Umbilical cord (tissue), 1 donor: ENCODE measurements at regions not wholly inside any gene's neighbourhood (a gene's known extent, or its start where the extent isn't known, plus 50 kb on each side); places are given as distances from the start of the nearest gene placed in this dataset.

Source experiments
- DNase-seq: peaks from one replicate; pipeline ENCODE4 v3.0.0-alpha.2; 2015; ENCODE audit warnings: low spot score

DNA sequence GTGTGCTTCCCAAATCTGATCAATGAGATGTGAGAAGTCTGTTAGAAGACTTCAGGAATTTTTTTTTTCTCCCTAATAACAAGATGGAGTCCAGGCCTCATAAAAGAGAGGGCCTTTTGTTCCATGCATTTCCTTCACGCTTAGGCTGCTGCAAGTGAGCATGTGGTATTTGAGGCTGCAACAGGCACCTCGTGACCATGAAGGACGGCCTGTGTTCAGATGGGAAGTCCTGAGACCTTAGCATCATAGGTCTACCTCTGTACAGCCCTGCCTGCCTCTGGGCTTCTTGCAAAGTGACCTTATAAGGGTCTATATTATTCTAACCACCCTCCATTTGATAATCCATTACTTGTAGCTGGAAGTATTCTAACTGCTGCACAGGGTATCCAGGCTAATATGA is 86.6 kb downstream of the BOD1 start:
- DNase-seq: no peak

DNA sequence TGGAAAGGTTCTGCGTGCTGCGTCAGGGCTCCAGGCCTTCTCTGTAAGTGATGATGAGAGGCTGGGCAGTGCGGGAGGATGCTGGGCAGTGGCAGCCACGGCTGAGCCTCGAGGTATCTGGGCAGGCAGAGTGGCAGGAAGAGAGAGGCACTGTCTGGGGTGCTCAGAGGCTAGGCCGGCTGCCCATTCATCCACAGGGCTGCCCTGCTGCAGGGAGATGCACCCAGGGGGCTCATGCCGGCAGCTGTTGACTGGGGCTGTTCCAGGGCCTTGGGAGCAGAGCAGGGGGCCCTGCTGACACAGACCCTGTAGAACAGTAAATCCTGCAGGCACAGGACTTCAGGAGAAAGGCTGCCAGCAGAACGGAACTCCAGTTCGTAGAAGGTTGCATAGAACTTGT is 88.8 kb downstream of the BOD1 start:
- DNase-seq: no peak

DNA sequence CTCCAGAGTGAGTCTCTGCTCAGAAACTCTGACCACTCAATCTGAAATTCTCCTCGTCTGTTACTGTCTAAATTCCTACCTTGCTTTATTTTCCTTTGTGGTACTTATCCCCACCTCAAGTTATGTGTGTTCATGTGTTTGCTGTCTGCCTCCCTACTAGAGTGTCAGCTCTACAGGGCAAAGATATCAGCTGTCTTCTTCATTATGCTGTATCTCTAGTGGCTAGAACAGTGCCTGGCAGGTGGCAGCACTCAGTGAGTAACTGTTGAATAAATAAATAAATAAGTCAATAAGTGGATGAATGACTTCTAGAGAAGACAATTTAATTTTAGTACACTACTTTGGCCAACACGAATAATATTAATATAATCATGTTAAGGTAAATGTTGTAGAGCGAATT is 92.3 kb downstream of the BOD1 start:
- no peak for DNase-seq

DNA sequence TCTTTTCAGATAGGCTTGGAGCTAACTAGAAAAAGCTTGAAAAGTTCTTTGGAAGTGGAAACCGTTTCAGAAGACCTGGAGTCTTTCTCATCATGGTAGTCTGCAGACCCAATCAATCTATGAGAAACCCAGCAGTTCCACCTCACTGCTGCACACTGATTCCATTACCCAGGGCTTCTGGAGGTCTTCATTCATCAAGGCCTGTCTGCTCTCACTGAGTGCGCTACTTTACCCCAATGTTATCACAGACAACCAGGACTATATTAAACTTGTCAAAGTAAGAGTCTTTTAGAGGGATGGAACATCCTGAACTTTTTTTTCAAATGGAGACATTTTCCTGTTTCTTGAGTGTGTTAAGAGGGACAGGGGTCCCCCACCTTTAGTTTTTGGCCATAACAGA is 93.1 kb downstream of the BOD1 start:
- no peak for DNase-seq

DNA sequence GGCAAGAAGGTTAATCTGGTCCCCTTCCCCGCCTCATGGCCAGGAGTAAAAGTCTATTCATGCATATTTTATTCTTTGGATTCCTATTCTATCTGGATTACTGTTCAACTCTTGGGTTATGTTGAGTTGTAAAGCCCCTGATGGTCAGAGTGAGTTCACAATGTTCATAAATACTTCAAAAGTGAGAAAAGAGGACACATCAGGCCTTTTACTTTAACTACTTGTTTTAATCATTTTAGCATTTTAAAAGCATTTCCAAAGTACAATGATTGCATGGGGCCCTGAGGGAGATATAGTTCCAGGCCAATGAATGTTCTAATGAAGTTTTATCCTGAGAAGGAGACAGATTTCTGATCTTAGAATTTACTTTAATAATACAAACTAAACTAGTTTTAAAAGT is 93.9 kb downstream of the BOD1 start:
- DNase-seq: no peak

DNA sequence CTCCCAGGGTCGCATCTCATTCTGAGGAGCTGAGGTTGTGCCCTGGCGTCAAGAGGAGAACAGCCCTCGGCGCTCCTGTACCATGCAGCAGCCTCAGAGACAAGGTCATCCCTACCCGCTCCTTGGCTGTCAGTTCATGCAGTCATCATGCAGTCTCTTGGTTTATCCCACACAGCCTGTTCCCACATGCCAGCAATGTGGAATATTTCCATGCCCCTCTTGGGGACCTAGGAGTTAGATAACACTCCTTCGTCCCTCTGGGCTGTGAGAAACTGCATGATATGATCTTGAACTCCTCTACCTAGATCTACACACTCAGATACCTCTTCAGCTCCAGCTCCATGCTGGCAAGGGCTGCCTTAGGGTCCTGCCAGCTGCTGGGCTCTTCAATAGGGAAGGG is 97.6 kb downstream of the BOD1 start:
- DNase-seq: no peak

DNA sequence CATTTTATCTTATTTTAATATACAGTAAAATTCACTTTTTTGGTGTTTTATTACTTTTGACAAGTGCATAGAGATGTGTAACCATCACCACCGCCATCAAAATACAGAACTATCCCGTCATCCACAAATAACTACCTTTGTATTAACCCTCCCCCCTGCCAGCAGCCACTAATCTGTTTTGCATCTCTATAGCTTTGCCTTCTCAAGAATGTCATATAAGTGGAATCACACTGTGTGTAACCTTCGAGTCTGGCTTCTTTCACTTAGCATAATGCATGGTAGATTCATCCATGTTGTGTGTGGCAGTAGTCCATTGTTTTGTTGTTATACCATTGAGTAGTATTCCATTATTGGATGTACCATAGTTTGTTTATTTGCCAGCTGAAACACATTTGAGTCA is 98.8 kb downstream of the BOD1 start:
- no peak for DNase-seq

DNA sequence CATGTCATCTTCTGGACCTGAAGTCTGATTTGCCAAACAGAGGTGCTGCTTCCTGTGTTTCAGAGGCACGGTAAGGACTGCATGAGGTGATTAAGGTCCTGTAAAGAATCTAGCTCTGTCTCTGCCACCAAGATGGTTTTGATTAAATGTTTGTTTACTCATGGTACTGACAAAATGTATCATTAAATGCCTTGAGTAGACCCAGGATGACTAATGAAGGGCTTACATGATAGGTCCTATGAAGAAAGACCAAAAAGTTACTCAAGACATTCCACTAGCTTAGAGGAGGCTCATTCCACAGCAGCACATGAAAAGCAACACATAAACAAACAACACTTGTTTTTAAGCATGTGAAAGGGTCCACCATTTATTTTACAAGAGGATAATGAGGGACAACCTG is 100.9 kb downstream of the BOD1 start:
- DNase-seq: no peak

DNA sequence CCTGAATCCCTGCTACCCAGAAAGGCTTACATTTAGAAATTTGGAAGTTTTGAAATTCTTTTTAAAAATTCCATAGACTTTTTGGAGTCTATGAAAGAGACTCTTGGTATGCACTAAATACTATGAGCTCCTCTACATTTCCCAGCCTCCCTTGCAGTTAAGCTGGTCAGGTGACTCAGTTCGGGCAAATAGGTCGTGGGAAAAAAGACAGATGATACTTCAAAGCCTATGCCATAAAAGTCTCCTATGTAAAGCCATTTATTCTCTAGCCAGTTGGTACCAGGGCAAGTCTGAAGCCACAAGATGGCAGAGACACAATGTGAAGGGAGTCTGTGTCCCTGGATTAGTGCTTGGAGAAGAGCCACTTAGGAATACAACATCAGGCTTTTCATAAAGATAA is 101.8 kb downstream of the BOD1 start:
- DNase-seq: no peak

DNA sequence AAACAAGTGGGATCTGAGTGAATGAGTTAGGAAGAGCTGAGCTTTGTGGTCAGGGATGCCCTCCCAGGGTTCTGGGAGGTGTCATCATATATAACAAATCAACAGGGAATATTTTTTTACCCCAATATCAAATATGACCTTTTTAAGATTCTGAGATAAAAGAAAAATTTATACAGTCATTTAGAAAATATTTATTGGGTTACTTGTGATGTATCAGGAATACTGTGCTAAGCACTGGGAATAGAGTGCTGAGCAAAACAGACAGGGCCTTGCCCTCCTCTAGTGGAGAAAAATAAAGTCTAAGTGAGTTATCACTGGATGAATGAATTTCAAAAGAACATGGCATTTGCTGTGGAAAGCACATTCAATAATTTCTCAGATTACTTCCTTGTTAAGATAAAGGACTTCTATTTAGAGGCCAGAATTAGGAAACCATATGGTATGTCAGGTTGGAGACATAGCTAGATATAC is 102.9 kb downstream of the BOD1 start:
- peak; percentile 48 for DNase-seq

DNA sequence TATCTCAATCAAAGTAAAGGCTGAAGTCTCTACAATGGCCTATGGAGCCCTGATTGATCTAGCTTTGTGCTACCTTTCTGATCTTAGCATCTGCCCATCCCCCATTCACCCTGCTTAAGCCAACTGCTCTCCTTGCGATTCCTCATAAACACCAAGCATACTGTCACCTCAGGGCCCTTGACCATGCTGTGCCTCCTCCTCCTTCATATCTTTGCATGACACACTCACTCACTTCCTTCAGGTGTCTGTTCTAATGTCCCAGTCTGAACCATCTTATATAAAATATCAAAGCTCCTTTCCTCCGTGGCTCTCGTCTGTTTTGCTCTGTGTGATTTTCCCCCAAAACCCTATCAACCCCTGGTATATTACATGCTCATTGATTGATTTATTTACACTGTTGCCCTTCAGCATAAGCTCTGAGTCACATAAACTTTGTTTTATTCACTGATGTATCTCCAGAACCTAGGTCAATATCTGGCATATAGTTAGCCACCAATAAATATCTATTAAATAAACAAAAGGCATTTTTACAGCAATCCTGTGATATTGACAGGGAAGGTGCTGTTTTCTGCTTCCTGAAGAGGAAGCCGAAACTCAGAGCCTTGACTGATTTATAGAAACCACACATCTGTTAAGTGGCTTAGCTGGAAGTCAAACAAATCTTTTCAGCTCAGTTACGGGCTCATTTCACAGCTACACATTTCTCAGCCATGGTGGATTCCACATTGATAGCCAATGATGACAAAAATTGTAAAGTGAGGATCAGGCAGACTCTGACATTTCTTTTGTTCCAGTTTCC is 103.6 kb downstream of the BOD1 start:
- DNase-seq: no peak

DNA sequence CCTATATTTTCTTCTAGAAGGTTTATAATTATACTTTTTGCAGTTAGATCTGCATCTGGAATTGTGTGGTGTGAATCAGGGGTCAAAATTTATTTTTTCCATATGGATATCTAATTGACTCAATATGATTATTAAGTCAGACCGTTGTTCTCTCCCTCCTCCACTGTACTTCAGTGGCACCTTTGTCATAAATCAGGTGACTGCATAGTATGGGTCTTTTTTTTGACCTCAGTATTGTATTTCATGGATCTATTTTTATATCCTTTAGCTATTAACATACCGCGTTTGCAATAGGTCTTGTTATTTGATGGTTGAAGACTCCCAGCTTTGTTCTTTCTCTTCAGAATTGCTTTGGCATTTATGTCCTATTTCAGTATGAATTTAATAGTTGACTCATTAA is 107.4 kb downstream of the BOD1 start:
- no peak for DNase-seq

DNA sequence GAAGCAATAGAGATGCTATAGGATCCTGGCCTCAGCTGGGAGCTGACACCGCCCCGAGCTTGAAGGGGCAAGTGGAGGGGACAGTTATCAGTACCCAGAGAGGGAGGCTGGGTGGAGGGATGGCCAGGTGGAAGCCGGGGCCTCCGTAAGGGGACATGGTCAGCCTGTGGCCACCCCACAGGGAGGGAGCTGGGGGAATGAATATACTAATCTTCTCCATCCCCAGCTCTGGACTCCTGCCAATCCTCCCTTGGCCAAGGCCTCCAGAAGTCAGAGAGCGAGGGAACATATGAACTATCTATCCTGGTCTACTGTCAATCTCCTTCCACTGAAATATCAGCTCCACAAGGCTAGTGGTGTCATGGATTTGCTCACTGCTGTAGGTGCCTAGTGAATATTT is 109.3 kb downstream of the BOD1 start:
- DNase-seq: no peak

DNA sequence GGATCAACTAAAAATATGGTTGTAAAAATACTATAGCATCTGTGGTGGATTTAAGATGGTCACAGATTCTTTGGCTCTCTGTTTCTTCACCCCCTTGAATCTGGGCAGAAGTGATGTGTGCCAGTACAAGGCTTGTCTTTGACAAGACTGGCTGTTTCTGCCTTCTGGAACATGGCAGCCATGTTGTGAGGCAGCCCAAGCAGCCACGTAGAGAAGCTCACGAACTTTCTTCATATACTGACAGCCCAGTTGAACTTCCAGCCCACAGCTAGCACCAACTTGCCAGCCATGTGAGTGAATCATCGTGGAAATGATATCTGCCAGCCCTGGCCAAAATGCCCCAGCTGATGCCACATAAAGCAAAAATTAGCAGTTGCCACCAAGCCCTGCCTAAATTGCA is 110.8 kb downstream of the BOD1 start:
- no peak for DNase-seq

DNA sequence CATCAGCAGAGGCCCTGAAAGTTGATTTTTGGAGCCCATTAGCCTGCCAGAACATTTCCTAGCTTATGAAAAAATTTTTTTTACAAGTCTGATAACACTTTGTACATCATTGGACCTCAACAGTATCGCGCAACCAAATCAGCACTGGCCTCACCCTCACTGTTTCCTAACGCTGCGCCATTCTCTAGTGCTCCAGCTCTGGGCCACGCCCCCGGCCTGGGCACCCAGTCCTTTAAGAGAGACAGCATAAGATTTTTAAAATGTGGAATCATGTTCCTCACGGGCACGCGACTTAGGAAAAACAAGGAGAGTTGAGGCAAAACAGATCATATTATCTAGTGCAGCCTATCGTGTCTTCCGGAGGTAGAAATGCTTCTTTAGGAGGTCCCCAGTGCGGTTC is 114.5 kb downstream of the BOD1 start:
- no peak for DNase-seq

DNA sequence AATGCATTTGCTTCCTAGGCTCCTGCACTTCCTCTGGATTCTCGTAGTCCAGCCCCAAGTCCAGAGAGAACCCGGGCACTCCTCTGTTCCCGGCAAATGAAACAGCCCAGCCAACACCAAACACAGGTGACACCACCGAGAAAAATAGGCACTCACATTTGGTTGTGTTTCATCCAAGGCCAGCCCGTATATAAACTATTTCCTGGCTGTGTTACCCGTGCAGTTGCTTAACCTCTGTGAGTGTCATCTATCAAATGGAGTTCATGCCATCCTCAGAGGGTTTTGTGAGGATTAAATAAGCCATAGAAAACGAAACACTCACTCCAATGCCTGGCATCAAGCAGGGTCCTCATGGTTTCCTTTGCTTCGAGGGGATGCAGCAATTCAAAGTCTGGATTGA is 115.2 kb downstream of the BOD1 start:
- DNase-seq: no peak

DNA sequence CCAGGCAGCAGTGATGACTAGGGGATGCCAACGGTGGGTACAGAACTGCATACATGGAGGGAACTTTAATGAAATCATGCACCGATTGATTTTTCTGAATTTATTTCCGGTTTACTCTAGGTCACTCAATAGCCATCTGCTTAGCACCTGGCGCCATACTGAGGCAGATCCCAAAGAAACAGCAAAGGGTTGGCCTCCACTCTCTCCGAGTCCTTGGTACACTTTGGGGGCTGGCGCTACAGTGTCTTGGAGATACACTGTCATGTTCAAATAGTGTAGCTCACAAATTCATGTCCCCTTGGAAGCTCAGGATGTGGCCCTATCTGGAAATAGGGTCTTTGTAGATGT is 116.3 kb downstream of the BOD1 start:
- no peak for DNase-seq

DNA sequence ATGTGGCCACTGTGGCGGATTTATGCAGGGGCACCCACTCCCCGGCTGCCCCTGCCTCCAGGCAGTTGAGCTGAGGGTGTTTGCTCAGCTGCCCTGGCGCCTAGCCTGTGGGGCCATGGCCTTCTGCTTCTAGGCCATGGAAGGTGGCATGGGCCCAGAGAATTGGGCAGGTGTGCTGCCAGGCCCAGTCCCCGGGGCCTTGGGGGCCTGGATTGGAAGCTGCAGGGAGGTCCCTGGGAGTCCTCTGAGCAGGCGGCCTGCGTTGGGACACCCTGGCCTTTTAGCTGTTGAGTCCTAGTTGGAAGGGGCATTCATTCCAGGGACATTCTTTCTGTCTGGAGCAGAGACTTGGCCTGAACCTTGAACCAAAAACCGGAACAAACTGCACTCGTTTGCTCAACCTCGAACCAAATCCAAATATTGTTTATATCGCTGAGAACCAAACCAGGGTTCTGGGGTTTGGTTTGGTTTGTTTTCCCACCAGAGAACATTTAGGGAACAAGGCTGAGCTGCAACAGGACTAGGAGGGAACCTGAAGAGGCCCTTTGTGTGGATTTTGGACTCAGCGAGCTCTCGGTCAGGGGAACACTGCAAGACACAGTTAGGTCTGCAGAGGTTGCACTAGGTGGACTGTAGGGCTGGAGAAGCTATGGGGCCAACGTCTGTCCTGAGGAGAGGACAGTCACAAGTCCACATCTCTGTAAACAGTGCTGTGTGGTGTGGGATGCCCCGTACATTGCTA is 116.8 kb downstream of the BOD1 start:
- no peak for DNase-seq

DNA sequence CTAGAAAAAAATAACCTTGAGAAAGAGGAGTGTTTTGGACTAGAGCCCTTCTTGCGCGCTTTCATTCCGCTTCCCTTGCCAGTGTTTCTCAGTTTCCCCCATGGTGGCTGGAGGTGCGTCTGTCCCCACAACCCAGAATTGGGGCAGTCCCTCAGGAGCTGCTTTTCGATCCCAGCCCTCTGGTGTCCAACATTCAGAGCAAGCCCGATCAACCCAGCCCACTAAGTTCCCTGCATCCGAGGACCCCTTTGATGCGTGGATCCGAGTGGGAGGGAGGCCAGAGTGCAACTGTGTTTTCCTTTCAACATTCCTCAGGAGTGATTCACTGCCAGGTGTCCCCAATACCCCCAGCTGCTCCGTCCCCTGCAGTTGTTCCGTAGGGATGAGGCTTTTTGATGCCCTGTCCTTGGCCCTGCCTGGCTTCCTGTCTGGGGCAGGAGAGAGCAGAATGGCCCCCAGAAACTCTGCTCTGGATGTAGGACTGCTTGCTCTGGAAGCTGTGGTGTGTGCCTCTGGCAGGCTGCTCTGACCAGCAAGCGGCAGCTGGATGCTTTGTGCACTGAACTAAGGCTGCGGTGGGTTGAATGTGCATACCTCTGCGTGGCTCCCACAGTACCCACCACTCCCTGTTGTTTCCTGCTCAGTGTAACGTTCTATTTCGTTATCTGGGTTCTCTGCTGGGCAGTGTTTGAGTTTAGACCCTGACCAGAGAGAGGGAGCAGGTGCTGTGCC is 117.5 kb downstream of the BOD1 start:
- peak; percentile 26 for DNase-seq

DNA sequence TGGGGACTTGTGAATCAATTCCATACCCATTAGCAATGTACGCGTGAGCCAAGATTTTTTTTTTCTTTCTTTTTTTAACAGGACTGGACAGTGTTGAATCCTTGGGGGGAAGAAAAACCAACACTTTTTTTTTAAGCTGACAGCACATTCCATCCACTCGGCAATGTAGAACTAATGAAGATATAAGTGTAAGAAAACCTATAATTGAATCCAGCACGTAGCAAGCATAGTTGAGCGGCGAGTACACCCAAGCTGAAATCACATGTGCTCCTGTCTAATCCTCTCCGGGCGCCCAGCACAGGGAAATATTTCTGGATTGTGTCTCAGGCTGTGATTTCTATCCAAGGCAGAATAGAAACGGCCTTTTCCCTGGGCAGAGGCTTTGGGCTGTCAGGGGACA is 118.2 kb downstream of the BOD1 start:
- DNase-seq: peak; percentile 92

DNA sequence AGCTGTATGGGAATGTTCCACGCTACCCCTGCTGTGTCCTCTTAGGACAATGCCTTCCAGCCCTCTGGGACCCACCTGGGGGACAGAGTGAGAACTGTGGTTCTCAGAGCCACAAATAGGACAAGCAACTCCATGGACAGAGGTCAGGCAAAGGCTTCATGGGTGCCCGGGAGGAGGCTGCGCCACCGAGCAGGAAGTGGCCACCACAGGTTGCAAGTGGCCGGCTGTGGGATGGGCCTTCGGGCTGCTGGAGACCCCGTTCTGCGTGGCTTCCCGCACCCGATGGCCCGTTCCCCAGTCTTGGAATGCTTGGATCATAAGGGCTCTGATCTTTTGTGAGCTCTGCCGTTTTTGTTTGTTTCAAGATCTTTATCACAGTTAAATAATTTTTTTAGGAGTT is 118.8 kb downstream of the BOD1 start:
- no peak for DNase-seq

DNA sequence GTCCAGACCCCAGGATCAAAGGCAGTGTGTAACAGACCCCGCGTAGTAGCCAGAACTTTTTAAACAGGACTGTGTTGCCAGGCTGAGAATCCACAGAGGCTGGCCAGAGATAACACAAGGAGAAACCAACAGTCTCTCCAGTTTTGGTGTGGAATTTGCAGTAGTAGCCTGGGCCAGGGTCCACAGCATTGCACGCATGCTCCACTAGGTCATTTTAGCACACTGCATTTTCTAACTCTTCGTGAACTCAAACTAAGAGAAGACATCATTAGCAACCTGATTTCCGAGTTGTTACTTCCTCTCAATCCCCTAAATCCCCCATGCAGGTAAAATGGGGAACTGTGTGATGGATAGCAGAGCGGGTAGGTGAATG is 119.6 kb downstream of the BOD1 start:
- DNase-seq: no peak
